ENCODE measurements at regions not wholly inside any gene's neighbourhood (a gene's known extent, or its start where the extent isn't known, plus 50 kb on each side); places are given as distances from the start of the nearest gene placed in this dataset.

DNA sequence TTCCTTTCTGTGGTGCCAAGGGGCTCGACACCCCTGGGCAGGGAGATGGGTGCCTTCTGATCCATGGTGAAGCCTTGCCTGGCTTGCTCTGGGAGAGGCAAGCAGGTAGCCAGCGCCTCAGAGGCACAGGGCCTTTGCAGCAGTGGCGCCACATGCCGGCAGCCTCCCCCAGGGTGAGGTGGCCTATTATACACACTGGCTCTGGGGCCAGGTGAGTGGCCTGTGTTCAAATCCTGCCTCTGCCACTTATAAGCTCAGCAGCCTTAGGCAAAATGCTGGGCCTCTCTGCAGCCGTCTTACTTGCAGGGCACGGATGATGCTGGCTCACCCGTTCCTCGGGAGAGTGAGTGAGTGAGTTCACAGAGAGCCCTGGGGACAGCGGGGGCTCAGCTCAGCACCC is 176.9 kb downstream of the TFAP2C start:
- ChIA-PET POLR2A (no interaction called here), SMC1A (ENCODE audit: uncharacterized antibody, unreplicated experiment) (no interaction called here), RAD21 (ENCODE audit: unreplicated experiment) (no interaction called here), CTCF (no interaction called here)
- Histone ChIP-seq H3K4me1 (ENCODE audit: control insufficient read depth, insufficient read depth, low read length) (no peaks in the 10 kb centered on the region), H2AFZ (ENCODE audit: control insufficient read depth, low read depth, low read length) (no peak overlapping the region), H3K27ac (ENCODE audit: control insufficient read depth, insufficient read depth) (no peak overlapping the region), H3K4me2 (ENCODE audit: control insufficient read depth, insufficient read depth) (no peak overlapping the region), H3K9me3 (replicated peaks; ENCODE audit: control insufficient read depth, insufficient read depth, low read length) (no peaks in the 10 kb centered on the region), H3K4me3 (no peak overlapping the region), H3K79me2 (ENCODE audit: control insufficient read depth, insufficient read depth, low read length) (no peaks in the 10 kb centered on the region), H4K20me1 (ENCODE audit: control insufficient read depth, insufficient read depth) (no peaks in the 10 kb centered on the region), H3K9ac (ENCODE audit: control insufficient read depth, insufficient read depth, low read length) (no peak overlapping the region), H3K36me3 (ENCODE audit: control insufficient read depth in 2 of 2, insufficient read depth in 2 of 2, low read length in 1 of 2) (no peaks in the 10 kb centered on the region), H3K27me3 (replicated peaks in 1 of 2; ENCODE audit: control insufficient read depth in 2 of 2, insufficient read depth in 2 of 2, low read length in 1 of 2) (peaks cover 0 to 4% of the 10 kb centered on the region in 2 experiments; a peak in 2 of 4 replicates)
- intact Hi-C loops (cut with micrococcal nuclease; ENCODE audit: unreplicated experiment), result no loop called here
- in situ Hi-C loops (cut with MboI), result no loop called here
- FAIRE-seq (no peak), DNase-seq (ENCODE audit: low read depth, low spot score) (no peak), ATAC-seq (no peak)
- BruUV-seq (replicated peaks), result no TSS peak
- TF ChIP-seq IRF4 (IDR thresholded peaks at IDR 0.05; ENCODE audit: low read depth, low read length), result no peak
- TF ChIP-seq NFXL1 (IDR thresholded peaks at IDR 0.05; ENCODE audit: borderline replicate concordance), result no peak
- TF ChIP-seq CBFB (IDR thresholded peaks at IDR 0.05; ENCODE audit: low read depth), result no peak
- no peak for TF ChIP-seq TARDBP (IDR thresholded peaks at IDR 0.05; ENCODE audit: borderline replicate concordance)
- TF ChIP-seq PAX8 (IDR thresholded peaks at IDR 0.05), result no peak
- TF ChIP-seq BMI1 (IDR thresholded peaks at IDR 0.05; ENCODE audit: borderline replicate concordance), result no peak
- no peak for TF ChIP-seq ZNF217 (IDR thresholded peaks at IDR 0.05)
- TF ChIP-seq POLR2AphosphoS2 (IDR thresholded peaks at IDR 0.05; ENCODE audit: low read depth, low read length), result no peak
- TF ChIP-seq CREB1 (IDR thresholded peaks at IDR 0.05; ENCODE audit: low read depth), result no peak
- no peak for TF ChIP-seq SPI1 (IDR thresholded peaks at IDR 0.05; ENCODE audit: borderline replicate concordance, insufficient read depth, low read depth, low read length)
- TF ChIP-seq, protein P1, sequence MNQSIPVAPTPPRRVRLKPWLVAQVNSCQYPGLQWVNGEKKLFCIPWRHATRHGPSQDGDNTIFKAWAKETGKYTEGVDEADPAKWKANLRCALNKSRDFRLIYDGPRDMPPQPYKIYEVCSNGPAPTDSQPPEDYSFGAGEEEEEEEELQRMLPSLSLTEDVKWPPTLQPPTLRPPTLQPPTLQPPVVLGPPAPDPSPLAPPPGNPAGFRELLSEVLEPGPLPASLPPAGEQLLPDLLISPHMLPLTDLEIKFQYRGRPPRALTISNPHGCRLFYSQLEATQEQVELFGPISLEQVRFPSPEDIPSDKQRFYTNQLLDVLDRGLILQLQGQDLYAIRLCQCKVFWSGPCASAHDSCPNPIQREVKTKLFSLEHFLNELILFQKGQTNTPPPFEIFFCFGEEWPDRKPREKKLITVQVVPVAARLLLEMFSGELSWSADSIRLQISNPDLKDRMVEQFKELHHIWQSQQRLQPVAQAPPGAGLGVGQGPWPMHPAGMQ (IDR thresholded peaks at IDR 0.05; ENCODE audit: borderline replicate concordance), result no peak
- WGBS (ENCODE audit: insufficient coverage, insufficient replicate concordance, low lambda C conversion rate, missing lambda C conversion rate), result 62% methylated on average over 9 of the region's 9 CpGs
